LNCAP (cell line): ENCODE measurements at regions not wholly inside any gene's neighbourhood (a gene's known extent, or its start where the extent isn't known, plus 50 kb on each side); places are given as distances from the start of the nearest gene placed in this dataset.

Source experiments
- TF ChIP-seq, protein P1 (sequence below): fragments of 450-650 bp; IDR thresholded peaks from 2 replicates; pipeline ENCODE4 v1.5.1; 2017; ENCODE audit warnings: mild to moderate bottlenecking

DNA sequence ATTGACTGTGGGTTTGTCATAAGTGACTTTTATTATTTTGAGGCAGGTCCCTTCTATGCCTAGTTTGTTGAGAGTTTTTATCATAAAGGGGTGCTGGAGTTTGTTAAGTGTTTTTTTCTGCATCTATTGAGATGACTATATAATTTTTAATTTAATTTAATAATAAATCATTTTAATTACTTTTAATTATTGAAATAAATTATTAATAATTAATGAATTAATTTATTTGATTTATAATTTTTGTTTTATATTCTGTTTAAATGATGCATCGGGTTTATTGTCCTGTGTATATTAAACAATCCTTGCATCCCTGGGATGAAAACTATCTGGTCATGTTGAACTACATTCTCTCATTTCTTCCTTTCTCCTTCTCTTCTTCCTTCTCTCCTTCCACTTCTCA is 1352.2 kb upstream of the PRR20A start:
- TF ChIP-seq, protein P1, sequence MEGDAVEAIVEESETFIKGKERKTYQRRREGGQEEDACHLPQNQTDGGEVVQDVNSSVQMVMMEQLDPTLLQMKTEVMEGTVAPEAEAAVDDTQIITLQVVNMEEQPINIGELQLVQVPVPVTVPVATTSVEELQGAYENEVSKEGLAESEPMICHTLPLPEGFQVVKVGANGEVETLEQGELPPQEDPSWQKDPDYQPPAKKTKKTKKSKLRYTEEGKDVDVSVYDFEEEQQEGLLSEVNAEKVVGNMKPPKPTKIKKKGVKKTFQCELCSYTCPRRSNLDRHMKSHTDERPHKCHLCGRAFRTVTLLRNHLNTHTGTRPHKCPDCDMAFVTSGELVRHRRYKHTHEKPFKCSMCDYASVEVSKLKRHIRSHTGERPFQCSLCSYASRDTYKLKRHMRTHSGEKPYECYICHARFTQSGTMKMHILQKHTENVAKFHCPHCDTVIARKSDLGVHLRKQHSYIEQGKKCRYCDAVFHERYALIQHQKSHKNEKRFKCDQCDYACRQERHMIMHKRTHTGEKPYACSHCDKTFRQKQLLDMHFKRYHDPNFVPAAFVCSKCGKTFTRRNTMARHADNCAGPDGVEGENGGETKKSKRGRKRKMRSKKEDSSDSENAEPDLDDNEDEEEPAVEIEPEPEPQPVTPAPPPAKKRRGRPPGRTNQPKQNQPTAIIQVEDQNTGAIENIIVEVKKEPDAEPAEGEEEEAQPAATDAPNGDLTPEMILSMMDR = no peak

DNA sequence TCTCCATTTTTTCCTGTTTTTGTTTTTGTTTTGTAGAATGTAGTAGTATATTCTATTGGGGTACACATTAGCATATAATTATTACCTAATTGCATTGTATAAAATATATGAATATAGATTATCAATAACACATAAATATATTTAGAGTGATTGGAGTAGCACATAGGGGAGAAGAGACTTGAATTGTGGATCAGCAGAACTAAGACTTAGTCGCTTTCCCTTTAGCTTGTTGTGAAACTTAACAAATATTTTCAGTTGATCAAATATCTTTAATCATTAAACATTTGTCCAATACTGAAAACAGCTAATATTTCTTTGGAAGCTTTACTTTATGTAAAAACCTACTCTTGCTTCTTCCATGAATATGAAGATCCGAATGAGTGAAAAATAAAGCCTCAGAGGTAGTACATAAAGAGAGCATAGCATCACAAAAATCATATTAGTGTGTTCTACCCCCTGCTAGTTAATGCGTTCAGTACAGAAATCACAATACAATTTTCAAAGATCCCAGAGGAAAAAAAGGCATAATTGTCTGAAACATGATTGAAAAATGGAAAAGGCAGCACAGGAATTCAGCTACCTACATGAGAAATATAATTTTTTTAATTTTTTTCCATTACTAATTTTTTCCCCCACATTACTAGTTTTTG is 1348.0 kb upstream of the PRR20A start:
- TF ChIP-seq, protein P1 = no peak

DNA sequence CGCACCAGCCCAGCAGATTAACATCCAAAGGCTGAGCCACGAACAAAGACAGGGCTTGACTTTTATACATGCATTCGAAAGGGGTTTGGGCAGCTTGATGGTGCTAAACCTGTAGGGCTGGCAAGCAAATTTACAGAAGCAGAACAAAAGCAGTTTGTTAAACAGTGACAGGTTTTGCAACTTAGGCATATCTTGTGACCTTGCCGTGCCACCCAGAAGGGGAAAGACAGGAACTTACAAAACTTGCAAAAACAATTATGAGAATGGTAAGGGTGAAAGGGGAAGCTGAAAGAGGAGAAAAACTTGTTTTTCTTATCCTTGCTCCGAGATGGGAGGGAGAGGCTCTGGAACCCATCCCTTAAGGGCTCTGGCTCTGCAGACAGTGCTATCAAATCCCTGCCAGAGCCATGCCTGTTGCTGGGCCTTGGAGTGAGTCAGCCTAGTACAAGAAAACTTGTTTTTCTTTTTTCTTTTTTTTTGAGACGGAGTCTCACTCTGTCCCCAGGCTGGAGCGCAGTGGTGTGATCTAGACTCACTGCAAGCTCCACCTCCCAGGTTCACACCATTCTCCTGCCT is 1325.2 kb upstream of the PRR20A start:
- TF ChIP-seq, protein P1 = no peak

DNA sequence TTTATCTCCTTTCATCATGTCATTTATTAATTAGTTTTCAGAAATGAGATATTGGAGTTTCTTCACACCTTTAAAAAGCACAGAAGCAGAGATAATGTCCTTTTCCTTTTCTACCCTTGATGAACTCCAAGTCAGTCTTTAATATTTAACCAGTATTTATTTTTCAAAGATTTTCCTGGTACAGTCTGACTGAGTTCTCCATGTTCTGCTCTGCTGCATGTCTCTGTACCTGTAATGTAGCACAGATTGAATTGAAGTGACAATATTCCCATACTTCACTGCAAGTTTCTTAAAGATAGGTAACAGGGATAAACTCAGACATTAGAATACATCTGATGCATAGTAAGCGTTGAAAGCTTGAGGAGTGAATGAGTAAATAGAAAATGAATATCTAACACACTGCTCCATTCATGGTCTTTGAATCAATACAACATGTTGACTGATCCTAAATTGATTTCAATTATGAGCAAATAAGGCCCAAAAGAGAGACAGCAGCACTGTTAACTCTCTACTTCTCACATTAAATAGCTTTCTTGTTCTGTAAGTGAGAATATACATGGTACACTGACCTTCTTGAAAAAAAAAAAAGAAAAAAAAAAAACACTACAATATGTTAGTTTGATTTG is 1323.6 kb upstream of the PRR20A start:
- TF ChIP-seq, protein P1 = no peak

DNA sequence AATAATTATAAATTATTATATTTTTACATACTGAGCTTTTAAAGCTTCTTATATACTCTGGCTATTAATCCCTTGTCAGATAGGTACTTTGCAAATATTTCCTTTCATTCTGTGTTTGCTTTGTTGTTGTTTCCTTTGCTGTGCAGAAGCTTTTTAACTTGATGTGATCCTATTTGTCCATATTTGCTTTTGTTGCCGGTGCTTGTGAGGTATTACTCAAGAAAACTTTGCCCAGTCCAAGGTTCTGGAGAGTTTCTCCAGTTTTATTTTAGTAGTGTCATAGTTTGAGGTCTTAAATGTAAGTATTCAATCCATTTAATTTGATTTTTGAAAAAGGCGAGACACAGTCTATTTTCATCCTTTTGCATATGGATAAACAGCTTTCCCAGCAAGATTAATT is 1319.9 kb upstream of the PRR20A start:
- TF ChIP-seq, protein P1 = no peak

DNA sequence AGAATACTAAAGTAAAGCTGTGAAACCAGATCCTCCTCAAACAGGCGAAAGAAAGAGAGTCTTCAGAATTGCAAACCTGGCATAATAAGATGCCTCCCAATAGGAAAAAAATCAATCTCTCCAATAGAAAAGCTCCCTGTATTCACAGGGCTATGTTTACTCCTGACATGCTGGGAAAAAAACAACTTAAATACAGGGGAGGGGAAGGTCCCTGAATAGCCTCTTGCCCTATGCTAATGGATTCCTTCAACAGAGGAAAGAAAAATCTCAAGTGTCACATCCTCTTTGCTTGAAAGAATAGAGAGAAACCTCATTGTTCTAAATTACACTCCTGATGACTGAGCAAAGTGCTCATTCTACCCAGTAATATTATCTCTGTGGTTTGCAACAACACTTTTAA is 1271.1 kb upstream of the PRR20A start:
- TF ChIP-seq, protein P1 = no peak

DNA sequence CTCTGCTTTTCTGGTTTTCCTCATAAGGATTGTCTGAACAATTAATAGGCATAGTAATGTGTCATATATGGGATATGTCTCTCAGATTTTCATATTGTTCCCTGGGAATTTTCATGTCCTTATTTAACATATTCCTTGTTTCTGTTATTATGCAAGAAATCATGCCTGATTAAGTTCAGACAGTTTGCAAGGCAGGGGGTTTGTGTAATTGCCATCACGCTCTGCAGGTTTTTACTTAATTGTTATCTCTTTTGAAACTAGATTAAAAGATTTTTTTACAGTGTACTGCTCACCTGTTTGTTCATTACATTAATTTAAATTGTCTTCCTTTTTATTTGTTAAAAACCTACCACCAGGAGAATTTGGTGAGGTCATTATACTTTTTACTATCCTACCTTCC is 1253.2 kb upstream of the PRR20A start:
- TF ChIP-seq, protein P1 = no peak
